HG03097 (cell line): ENCODE measurements at regions not wholly inside any gene's neighbourhood (a gene's known extent, or its start where the extent isn't known, plus 50 kb on each side); places are given as distances from the start of the nearest gene placed in this dataset.

Experiments
- ATAC-seq: cut with Tn5 transposase; IDR thresholded peaks from one replicate; pipeline ENCODE4 v1.9.1; 2021; ENCODE audit not compliant: unreplicated experiment, low FRiP score

DNA sequence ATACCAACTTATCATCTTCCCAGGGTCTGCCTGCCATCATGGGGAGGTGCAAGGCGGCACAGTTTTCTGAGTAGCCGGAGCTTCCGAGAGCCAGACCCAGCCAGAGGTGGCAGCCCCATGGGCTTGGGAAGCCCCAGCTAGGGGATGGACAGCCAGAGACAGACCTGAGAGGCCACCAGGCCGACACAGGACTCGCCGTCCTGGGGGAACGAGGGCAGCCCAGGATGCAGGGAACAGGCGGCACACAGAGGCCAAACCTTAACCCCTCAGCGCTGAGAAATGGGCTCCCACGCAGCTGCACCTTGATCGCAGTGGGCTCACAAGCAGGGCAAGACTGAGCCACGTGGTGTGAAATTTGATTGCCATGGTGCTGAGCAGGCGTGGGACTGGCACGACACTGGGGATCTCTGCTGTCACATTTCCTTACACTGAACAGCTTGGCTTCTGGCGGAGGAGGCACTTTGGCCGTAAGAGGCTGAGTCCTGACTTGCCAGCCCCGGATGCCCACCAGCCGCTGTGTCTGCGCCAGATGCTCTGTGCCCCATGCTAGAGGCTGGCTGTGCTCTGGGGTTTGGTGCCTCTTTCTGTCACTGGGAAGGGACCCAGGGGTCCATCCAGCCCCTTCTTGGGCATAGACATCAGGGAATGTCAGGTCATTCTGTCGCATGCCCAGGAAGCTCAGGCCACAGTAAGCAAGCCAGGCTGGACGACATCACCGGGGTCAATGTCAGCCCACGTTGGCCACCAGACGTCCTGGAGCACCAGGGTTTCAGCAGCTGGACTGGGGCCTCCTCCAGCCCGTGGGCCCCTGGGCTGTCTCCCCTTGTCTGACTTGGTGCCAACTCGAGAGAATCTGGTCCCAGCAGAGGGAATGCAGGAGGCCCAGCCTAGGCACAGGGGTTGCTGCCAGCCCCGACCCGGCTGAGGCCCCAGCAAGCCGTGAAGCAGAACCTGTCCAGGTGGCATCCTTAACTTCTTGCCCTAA is 312.1 kb upstream of the MYT1L start:
- no peak for ATAC-seq

DNA sequence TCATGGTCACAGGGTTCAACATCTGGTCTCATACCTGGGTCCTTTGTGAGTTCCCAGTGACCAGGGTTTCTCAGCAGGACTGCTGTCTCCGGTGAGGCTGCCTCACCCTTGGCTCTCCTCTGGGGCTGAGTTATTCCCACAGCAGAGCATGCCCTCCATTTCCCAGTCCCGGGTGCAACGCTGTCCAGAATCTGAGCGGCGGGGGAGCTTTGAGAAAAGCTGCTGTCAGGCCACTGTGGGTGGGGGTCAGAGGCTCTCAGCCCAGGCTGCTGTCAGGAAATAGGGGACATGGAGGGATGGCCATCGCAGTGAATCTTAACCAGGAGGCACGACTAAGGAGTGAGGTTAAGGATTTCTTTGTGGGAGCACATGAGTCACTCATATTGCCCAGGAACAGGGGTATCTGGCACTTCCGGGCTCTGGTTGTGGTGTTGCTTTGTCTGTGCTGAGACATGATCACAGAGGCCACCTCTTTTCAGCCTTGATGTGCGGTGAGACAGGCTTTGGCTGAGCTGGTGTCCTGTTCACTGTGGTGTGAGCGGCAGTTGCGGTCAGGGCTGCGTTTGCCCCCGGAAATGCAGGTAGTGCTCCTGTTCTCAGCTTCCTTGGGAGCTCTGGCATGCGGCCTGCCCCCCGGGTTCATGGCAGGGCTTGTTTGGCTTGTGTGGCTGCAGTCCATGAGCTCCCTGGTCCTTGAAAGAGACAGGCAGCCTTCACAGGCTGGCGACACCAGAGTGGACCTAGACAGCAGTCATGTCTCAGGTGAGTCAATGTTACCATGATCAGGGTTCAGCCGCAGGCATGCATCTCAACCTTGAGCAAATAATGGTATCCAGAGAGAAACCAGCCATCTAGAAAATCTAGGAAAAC is 310.7 kb upstream of the MYT1L start:
- ATAC-seq = no peak

DNA sequence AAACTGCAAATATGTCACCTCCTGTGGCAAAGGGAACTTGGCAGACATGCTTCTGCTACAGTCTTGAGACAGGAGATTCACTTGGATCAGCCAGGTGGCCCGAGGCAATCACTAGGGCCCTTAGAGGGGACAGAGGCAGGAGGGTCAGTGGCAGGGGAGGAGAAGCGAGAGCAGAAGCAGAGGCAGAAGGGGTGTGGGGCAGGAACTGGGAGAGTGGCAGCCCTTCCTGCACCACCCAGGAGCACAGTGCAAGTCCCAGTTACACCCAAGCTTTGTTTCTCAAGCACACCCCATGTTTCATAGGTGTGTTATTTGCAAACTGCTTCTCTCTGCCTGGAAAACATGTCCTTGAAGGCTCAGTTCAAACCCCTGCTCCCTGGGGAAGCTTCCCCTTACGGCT is 309.7 kb upstream of the MYT1L start:
- no peak for ATAC-seq

DNA sequence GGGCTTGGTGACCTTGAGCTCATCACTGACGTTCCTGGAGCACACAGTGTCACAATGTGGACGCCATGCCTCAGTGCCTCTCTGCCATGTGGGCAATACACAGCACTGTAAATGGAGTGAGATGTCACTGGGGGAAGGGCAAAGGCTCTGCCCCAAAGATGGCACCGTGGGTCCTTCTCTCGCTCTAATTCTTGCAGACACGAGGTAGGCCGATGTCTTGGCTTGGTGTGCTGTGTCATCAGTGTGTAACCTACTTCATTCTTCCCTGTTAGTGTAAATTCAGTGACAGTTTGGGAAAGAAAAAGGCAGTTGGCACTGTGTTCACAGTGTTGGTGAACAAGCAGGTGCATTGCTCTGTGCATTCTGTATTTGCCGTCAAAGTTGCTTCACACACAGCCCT is 309.3 kb upstream of the MYT1L start:
- ATAC-seq = no peak

DNA sequence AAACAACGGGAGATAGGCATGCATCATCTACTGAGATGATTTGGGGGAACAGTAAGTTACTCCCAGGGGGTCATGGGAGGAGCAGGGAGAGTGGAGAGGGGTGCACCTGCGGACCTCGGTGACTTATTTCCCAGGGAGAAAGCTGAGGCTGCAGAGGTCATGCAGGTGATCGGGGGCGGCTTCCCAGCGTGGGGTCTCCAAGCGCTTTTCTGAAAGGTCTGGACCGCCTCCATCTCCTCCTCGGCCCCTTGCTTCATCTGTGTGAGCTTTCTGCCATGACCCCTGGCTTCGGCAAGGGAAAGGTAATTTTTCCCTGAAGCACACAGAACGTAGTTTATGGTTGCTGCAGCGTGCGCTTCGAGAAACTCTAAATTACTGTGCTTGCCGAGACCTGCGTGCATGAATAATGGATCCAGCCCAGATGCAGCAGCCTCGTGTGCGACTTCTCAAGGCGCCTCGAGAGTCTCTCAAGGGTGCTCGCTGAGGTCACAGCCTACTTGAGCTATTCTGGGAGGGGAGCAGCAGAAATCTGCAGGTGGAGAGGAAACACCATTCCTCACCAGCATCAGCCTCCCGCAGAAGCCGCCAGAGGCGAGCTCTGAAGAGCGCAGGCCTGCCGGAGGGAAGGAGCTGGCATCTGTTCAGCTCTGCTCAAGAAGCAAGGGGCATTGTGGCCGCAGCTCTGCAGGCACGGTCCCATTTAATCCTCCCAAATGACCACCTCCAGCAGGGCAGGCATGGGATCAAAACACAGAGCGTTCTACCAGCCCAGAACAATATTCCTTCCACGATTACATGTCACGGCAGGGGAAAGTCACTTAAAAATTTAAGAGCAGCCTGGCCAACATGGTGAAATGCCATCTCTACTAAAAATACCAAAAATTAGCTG is 308.4 kb upstream of the MYT1L start:
- ATAC-seq = no peak

DNA sequence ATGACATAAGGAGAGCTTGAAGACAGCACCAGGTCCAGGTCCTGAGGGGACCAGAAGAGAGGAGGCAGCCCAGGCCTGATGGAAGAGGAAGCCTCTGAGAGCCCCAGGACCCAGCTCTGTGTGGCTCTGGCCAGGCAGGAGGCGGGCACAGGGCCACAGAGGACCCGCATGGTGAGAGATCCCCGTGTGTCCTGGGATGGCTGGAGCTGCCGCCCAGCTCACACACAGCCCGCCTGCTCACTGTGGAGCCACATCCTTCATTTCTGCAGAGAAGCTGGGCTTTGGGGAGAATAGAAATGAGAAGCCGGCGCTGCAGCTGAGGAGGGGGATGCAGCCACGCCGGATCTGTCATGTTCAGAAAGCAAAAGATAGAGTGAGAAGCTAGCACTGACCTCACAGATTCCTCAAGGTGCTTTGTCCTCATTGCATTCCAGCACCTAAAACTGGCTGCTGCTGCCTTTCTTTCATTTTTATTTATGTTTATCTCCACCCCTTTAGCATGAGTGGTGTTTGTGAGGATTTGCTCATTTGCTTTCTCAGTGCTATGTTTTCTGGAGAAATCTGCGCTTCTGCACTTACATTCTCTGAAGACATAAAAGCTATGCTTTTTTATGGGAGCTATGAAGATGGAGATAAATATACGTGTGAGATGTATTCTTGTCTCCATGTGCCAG is 307.6 kb upstream of the MYT1L start:
- no peak for ATAC-seq

DNA sequence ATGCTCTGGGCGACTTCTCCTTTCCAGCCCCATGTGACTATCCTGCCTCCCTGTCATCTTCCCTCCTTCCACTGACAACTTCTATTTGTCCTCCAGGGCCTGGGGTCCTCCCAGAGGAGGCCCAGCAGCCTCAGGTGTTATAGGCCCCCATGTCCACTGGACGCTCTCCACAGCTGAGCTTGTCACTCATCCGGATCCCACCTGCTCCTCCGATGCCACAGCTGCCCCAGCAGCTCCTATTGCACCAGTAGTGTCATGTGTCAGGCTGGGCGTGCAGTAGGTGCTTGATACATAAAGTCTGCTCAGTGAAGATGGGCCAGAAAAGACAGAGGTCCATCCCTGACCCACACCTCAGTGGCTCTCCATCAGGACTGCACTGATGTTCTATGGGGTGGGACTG is 305.7 kb upstream of the MYT1L start:
- no peak for ATAC-seq

DNA sequence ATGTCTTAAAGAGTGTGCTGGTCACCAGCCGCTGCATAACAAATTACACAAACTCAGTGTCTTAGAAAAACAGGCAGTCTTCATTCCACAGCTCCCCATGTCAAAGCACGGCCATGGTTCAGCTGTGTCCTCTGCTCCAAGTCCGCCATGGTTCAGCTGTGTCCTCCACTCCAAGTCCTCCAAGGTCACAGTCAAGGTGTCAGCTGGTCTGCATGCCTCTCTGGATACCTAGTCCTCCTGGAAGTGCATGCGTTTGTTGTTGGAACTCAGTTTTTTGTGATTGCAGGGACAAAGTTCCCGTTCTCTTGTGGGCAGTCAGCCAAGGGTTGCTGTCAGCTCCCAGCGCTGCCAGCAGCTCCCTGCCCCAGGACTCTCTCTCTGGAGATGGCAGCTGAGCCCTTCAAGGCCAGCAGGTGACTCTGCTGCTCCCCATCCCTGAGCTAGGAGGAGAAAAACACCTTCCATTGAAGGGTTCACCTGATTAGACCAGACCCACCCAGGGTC is 304.0 kb upstream of the MYT1L start:
- ATAC-seq = no peak

DNA sequence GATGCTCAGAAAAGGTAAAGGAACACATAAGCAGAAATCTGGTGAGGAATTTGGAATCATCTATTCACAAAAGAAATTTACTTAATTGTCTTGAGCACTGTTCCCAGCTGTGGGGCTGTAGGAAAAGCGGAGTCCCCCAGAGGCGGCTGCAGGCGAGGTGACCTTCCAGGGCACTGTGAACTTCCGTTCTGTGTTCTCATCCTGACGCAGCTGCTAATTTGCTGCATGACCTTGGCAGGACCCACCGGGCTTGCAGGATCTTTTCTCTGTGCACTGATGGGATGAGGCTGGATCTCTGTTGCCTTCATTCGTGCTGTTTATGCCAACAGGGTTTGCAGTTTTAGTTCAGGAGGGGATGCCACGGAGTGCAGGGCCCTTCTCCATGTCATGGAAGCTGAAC is 301.9 kb upstream of the MYT1L start:
- ATAC-seq = no peak

DNA sequence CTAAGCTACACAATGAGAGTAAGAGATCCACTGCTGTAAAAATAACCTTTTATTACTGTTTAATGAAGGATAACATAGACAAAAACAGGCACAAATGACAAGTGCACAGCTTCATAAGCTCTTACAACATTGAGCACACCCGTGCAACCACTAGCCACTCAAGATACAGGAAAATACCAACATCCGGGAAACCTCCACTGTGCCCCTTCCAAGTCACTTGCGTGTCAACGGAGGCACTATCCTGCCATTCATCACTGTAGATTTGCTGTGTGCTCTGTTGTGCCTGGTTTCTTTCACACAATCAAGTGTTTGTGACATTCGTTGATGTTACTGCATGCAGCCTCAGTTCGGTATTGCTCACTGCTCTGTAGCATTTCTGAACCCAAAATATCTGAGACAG is 292.9 kb upstream of the MYT1L start:
- ATAC-seq = no peak

DNA sequence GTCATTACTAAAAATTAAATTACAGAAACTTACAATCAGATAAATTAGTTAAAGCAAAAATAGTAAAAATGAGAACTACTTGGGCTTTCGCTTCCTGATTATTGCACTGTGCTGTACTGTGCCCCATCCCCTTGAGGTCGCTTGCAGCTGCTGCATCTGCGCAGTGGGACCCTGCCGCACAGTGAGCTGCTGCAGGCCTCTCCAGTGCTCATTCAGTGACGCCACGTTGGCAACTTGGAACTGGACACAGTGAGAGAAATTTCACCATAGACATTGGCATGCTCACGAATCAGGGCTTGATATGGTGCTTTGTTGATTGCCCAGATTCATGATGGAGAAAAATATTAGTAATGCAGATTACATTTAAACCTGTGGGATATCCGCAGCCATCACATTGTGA is 290.8 kb upstream of the MYT1L start:
- ATAC-seq = no peak

DNA sequence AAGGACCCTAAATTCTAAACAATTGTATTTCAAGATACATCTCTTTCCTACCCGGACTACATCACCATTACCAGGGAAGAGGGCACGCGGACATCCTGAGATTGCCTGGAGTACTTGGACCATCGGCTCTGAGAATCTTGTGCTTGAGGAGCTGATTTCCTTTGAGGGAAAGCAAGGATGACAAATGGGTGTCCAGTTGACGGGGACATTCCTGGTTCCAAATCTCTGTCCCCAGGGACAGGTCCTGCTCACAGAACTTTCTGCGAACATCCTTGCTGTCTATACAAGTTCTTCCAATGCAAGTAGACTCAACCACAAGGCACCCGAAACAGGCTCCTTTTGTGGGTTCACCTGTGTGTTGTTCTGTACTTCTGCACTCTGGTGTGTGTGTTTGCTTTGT is 289.5 kb upstream of the MYT1L start:
- no peak for ATAC-seq

DNA sequence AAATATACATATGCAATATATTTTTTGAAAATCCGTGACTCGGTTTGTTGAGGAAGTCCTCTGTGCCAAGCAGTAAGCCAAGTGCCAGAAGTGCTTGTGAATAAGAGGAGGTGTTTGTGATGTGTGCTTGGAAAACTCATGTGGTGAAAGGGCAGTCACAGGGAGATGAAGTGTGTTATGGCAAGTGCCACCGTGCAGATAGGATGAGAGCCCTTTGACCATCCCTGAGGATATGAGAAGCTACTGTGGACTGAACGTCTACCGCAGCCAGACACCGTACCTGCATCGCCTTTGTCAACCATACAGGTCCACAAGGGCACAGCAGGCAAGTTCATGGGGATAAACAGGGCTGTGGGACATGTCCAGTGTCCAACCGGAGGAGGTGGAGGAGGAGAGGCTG is 288.9 kb upstream of the MYT1L start:
- ATAC-seq = no peak

DNA sequence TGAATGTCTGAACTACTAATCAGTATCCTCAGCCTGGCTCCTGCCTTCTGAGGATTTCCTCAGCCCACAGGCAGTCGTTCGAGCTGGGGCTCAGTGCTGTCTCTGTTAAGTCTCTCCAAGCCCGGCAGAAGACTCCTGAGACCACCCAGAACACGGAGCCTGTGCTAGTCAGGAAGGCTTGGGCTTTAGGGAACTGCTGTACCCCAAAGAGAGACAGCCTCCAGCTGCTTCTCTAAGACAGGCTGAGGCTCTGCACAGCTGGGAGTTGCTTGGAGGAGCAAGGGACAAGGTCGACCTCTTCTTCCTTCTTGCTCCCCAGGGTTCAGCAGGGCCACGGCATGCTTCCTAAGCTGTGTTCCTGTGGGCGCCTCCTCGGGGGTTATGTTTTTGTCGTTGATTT is 283.4 kb upstream of the MYT1L start:
- ATAC-seq = no peak

DNA sequence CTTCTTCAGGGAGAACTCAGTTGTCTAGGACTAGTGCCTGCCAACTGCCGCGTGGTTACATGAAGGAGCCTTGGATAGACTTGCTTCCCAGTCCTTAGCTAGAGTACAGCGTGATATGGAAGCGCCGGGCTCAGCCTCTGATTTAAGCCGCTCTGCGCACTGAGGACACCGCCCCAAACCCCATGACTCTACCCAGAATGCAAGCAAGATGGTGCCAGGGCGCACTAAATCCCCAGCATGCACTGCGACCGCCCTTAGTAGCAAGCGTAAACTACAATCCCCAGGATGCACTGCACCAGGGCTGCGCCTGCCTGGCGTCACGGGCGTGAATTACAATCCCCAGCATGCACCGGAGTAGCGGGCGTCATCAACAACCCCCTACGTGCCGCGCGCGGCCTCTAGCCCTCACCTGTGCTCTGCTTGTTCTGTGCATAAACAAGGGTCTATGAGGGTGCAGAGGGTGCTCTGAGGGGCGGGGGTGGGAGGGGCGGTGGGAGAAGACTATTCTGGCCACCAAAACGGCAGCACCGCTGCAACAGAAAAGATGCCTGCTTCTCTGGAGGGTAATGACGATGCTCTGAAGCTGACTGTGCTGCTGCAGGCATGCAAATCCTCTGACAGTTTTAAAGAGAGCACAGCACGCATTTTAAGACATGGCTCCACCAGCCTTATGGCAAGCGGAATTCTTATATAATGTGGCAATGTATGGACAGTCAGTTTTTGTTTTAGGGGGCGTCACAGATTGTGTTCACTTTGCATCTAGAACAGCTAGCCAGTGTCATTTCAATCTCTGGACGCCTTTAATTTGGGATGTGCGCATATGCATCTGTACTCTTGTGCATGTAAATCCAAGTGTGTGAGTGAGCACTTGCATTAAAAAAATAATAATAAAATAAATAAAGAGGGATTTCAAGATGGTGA is 282.5 kb upstream of the MYT1L start:
- ATAC-seq = peak; percentile 100

DNA sequence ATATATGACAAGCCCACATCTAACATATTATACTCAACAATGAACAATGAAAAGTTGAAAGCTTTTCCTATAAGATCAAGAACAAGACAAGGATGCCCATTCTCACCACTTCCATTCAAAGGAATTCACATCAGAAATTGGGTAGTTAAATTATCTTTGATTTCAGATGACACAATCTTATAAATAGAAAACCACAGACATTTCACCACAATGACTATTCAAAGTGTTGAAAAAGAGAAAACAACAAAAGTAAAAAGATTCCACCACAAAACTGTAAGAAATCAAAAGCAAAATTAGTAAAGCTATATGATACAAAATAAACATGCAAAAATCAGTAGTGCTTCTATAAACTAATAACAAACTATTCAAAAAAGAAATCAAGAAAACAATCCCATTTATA is 279.7 kb upstream of the MYT1L start:
- no peak for ATAC-seq

DNA sequence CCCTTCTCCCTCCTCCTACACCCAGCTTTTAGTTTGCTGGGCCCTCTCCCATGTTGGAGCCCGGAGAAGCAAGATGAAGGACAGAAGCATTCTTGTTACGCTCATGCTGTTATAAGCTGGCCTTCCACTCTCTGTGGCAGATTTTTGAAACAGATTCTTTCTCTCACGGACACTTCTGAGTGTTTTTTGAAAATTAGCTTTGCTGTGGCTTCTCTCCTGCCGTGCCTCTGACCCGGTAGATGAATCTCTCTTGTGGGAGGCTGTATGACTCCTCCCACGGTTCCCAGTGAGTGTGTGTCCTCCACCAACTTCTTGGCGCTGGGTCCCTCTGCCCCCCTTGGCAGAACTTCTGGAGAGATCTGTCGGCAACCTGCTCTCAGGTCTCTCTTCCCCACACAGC is 269.3 kb upstream of the MYT1L start:
- no peak for ATAC-seq

DNA sequence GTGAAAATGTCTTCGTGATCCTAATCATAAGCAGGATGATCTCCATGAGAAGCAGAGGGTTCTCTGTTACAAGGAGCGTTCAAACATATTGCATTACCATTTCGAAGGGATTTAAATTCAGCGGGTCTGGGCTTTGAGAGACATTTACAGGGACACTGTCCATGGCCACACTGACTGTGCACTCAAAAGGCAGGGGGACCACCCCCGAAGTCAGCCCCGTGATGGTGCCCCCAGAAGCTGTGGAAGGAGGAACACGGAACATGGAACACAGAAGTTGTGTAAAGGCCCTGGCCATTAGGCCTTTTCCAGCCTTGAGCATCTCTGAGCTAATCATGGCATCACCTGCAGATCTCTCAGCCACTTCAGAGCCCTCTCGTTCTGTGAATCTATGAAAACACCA is 268.4 kb upstream of the MYT1L start:
- no peak for ATAC-seq

DNA sequence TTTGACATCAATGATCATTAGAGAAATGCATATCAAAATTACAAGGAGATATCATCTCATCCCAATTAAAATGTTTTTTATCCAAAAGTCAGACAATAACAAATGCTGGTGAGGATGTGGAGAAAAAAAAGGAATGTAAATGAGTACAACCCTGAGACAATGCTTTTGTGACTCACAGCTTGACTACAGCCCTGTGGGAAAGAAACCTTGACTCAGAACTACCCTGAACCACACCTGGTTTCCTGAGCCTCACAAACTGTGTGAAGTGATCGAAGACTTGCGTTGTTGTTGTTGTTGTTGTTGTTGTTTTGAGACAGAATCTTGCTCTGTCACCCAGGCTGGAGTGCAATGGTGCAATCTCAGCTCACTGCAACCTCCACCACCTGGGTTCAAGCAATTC is 266.6 kb upstream of the MYT1L start:
- no peak for ATAC-seq
